Mammary epithelial cell (primary cell): ENCODE measurements at regions not wholly inside any gene's neighbourhood (a gene's known extent, or its start where the extent isn't known, plus 50 kb on each side); places are given as distances from the start of the nearest gene placed in this dataset.

Experiments
- EZH2 ChIP-seq: IDR thresholded peaks from 2 replicates; pipeline ENCODE4 v1.6.1; 2012; ENCODE audit warnings: low read length, inconsistent platforms, borderline replicate concordance
- TF ChIP-seq, protein P1 (sequence below), 2 donors: IDR thresholded peaks in 1 of 2; conservative IDR thresholded peaks in 1 of 2; 2 replicates each; pipeline ENCODE4 v1.5.1; 2011 to 2012; ENCODE audit warnings: inconsistent platforms in 2 of 2, low read length in 2 of 2, mild to moderate bottlenecking in 2 of 2, control low read depth in 1 of 2, low read depth in 1 of 2; ENCODE audit not compliant: insufficient read depth in 1 of 2; ENCODE audit errors: extremely low read depth in 1 of 2

GRCh38 chr13:88801361-88801760 is 1130.2 kb downstream of the SLITRK5 start:
- no peak for TF ChIP-seq EZH2
- TF ChIP-seq, protein P1, sequence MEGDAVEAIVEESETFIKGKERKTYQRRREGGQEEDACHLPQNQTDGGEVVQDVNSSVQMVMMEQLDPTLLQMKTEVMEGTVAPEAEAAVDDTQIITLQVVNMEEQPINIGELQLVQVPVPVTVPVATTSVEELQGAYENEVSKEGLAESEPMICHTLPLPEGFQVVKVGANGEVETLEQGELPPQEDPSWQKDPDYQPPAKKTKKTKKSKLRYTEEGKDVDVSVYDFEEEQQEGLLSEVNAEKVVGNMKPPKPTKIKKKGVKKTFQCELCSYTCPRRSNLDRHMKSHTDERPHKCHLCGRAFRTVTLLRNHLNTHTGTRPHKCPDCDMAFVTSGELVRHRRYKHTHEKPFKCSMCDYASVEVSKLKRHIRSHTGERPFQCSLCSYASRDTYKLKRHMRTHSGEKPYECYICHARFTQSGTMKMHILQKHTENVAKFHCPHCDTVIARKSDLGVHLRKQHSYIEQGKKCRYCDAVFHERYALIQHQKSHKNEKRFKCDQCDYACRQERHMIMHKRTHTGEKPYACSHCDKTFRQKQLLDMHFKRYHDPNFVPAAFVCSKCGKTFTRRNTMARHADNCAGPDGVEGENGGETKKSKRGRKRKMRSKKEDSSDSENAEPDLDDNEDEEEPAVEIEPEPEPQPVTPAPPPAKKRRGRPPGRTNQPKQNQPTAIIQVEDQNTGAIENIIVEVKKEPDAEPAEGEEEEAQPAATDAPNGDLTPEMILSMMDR (conservative IDR thresholded peaks at IDR 0.05 in 1 of 2, IDR thresholded peaks at IDR 0.05 in 1 of 2; ENCODE audit: extremely low read depth in 1 of 2, insufficient read depth in 1 of 2, low read depth in 1 of 2, low read length in 2 of 2) = no peak
